MCF 10A (cell line): ENCODE measurements at regions not wholly inside any gene's neighbourhood (a gene's known extent, or its start where the extent isn't known, plus 50 kb on each side); places are given as distances from the start of the nearest gene placed in this dataset.

Experiments used
- BruUV-seq: library from RNA; stranded (reverse); fragments of 400-500 nt; replicated peaks from 2 replicates; lab custom pipeline; 2021; lab: Mats Ljungman, UMichigan
- CTCF ChIA-PET: fragments of 300-600 bp; sonication (Branson Sonifier 250); formaldehyde crosslinking; extraction: SDS; loops from one replicate; lab custom pipeline; 2021; ENCODE audit warnings: antibody characterized with exemption, inconsistent platforms; lab: Yijun Ruan, JAX
- POLR2A ChIA-PET: fragments of 300-600, 350-650 bp; sonication (Branson Sonifier 250); formaldehyde crosslinking; extraction: SDS; loops from one replicate; lab custom pipeline; 2020; ENCODE audit warnings: antibody characterized with exemption, inconsistent platforms; lab: Yijun Ruan, JAX
- DNase-seq: peaks from one replicate; pipeline ENCODE4 v3.0.0-alpha.2; 2018; ENCODE audit not compliant: unreplicated experiment
- H3K27ac Mint-ChIP-seq: one replicate; pipeline ENCODE4 v1.8.0; 2022; ENCODE audit warnings: mild to moderate bottlenecking, low read depth, mixed read lengths; ENCODE audit not compliant: unreplicated experiment
- H3K27me3 Mint-ChIP-seq: one replicate; pipeline ENCODE4 v1.8.0; 2022; ENCODE audit warnings: mixed read lengths; ENCODE audit not compliant: insufficient read depth, unreplicated experiment
- H3K36me3 Mint-ChIP-seq: one replicate; pipeline ENCODE4 v1.8.0; 2022; ENCODE audit warnings: mild to moderate bottlenecking, moderate library complexity, mixed read lengths; ENCODE audit not compliant: insufficient read depth, unreplicated experiment
- H3K4me1 Mint-ChIP-seq: one replicate; pipeline ENCODE4 v1.8.0; 2022; ENCODE audit warnings: mixed read lengths; ENCODE audit not compliant: insufficient read depth, unreplicated experiment
- H3K4me3 Mint-ChIP-seq: one replicate; pipeline ENCODE4 v1.8.0; 2022; ENCODE audit warnings: mild to moderate bottlenecking, moderate library complexity, mixed read lengths; ENCODE audit not compliant: unreplicated experiment
- H3K9me3 Mint-ChIP-seq: one replicate; pipeline ENCODE4 v1.8.0; 2022; ENCODE audit warnings: mixed read lengths; ENCODE audit not compliant: unreplicated experiment
- intact Hi-C: fragments of 100-400 bp; cut with micrococcal nuclease; formaldehyde crosslinking; loops from 2 replicates; pipeline ENCODE4 v1.14.1; 2022
- TF ChIP-seq, protein P1 (sequence below): fragments of 200-600 bp; IDR thresholded peaks from one replicate; pipeline ENCODE4 v1.8.0; 2022; ENCODE audit warnings: antibody characterized with exemption, mild to moderate bottlenecking; ENCODE audit not compliant: unreplicated experiment

DNA sequence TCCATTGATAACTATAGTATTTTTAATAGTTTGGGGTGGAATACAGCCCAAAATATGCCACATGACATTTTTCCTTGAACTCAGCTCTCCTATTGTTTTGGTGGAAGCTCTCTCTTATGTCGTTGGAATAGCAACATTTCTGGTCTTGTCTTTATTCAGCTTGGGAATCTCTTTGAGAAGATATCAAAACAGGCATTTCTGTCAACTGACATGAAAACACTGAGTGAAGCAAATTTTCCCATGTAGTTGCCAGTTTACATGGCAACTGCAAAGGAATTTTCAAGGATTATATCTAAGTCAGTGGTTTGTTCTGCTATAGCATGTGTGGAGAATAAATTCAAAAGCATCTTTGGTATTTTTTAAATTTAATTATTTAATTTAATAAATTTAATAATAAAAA, 863.5 kb upstream of the CDH8 start:
- no peak for DNase-seq
- TF ChIP-seq, protein P1, sequence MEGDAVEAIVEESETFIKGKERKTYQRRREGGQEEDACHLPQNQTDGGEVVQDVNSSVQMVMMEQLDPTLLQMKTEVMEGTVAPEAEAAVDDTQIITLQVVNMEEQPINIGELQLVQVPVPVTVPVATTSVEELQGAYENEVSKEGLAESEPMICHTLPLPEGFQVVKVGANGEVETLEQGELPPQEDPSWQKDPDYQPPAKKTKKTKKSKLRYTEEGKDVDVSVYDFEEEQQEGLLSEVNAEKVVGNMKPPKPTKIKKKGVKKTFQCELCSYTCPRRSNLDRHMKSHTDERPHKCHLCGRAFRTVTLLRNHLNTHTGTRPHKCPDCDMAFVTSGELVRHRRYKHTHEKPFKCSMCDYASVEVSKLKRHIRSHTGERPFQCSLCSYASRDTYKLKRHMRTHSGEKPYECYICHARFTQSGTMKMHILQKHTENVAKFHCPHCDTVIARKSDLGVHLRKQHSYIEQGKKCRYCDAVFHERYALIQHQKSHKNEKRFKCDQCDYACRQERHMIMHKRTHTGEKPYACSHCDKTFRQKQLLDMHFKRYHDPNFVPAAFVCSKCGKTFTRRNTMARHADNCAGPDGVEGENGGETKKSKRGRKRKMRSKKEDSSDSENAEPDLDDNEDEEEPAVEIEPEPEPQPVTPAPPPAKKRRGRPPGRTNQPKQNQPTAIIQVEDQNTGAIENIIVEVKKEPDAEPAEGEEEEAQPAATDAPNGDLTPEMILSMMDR = no peak
- intact Hi-C loops = no loop called here
- POLR2A ChIA-PET = no interaction called here
- H3K9me3 Mint-ChIP-seq = peaks cover 25% of the 10 kb centered on the region
- no peak overlapping the region for H3K27ac Mint-ChIP-seq
- H3K27me3 Mint-ChIP-seq = no peaks in the 10 kb centered on the region
- H3K4me3 Mint-ChIP-seq = no peak overlapping the region
- H3K4me1 Mint-ChIP-seq = no peaks in the 10 kb centered on the region
- CTCF ChIA-PET = interaction anchor here (0.9 kb wide), 1 partner anchor 12 kb away, joined by 3 read pairs; no protein-coding TSS in a partner anchor
- no peaks in the 10 kb centered on the region for H3K36me3 Mint-ChIP-seq
- BruUV-seq = no TSS peak

DNA sequence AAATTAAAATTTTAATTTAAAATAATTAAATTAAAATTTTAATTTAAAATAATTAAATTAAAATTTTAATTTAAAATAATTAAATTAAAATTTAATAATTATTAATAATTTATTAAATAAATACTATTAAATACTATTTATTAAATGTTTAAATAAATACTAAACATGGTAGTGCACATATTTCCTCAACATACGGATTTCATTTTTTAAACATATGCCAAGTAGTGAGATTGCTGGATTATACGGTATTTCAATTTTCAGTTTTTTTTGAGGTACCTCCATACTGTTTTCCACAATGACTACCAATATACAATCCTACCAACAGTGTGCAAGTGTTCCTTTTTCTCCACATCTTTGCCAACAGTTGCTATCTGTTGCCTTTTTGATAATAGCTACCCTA, 852.9 kb upstream of the CDH8 start:
- no peaks in the 10 kb centered on the region for H3K36me3 Mint-ChIP-seq
- no peaks in the 10 kb centered on the region for H3K4me1 Mint-ChIP-seq
- H3K27ac Mint-ChIP-seq = no peak overlapping the region
- H3K9me3 Mint-ChIP-seq = peaks cover 45% of the 10 kb centered on the region
- ChIA-PET POLR2A (no interaction called here), CTCF (interaction anchor here (0.6 kb wide), 1 partner anchor 512 kb away, joined by 3 read pairs; no protein-coding TSS in a partner anchor)
- H3K27me3 Mint-ChIP-seq = no peaks in the 10 kb centered on the region
- no peak for DNase-seq
- no TSS peak for BruUV-seq
- intact Hi-C loops = no loop called here
- TF ChIP-seq, protein P1 = no peak
- H3K4me3 Mint-ChIP-seq = no peak overlapping the region

DNA sequence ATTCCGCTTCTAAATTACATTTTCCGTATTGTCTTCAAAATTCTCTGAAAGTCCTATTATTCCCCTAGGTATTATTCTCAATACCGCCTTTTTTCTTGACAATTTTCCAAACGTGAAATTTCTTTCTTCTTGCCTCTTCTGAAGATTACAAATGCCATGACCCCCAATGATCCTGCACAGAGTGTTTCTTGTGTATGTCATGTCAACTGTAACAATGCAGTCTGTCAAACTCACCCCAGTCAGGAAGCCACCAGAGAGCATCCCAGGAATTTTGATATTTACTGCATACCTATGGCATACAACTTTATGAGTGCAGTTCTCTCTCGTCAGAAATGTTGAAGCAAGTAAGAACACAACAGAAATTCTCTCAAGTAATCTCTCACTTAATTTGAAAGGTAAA, 847.3 kb upstream of the CDH8 start:
- no peak for DNase-seq
- Mint-ChIP-seq H3K27ac (no peak overlapping the region), H3K4me1 (no peaks in the 10 kb centered on the region), H3K4me3 (no peak overlapping the region), H3K9me3 (peaks cover 37% of the 10 kb centered on the region), H3K36me3 (no peaks in the 10 kb centered on the region), H3K27me3 (peaks cover 8% of the 10 kb centered on the region)
- no TSS peak for BruUV-seq
- POLR2A ChIA-PET = interaction anchor here (0.6 kb wide), 1 partner anchor 12 kb away, joined by 3 read pairs; no protein-coding TSS in a partner anchor
- TF ChIP-seq, protein P1 = no peak
- intact Hi-C loops = no loop called here
- CTCF ChIA-PET = no interaction called here

DNA sequence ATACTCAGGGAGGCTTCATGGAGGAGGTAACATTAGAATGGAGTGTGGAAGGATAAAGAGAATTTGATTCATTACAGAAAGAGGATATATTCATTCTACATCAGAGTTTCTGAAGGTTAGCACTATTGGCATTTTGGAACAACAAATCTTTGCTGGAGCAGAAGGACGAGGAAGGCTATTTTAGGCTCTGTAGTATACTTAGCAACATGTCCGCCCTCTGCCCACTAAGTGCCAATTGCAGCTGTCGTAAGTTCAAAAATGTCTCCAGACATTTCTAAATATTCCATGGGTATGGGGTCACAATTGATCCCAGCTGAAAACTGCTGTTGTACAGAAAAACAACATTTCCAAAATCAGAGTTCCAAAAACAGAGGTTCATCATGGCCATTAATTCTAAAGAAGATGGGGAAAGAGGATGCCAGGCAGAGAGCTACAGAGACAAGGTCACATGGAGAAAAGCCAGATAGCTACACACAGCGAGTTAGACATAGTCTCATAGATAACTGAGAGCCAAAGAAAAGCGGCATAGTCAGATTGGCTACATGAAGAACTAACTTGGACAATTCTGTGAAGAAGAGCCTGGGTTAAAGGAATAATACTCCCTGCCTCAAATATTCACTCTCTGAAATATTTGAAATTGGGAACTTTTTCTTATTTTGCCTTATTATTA, 846.4 kb upstream of the CDH8 start:
- Mint-ChIP-seq H3K4me1 (no peaks in the 10 kb centered on the region), H3K27ac (no peak overlapping the region), H3K4me3 (no peak overlapping the region), H3K27me3 (peaks cover 8% of the 10 kb centered on the region), H3K36me3 (no peaks in the 10 kb centered on the region), H3K9me3 (peaks cover 35% of the 10 kb centered on the region)
- TF ChIP-seq, protein P1 = no peak
- ChIA-PET POLR2A (interaction anchor here (0.6 kb wide), 1 partner anchor 13 kb away, joined by 3 read pairs; no protein-coding TSS in a partner anchor), CTCF (no interaction called here)
- intact Hi-C loops = no loop called here
- no peak for DNase-seq
- no TSS peak for BruUV-seq
